ENCODE measurements at regions not wholly inside any gene's neighbourhood (a gene's known extent, or its start where the extent isn't known, plus 50 kb on each side); places are given as distances from the start of the nearest gene placed in this dataset.

GRCh38 chr13:68064001-68064770, 834.0 kb upstream of the PCDH9 start:
- DNase-seq, result no peak
- Histone ChIP-seq H3K36me3 (ENCODE audit: control insufficient read depth, insufficient read depth, low read length) (no peaks in the 10 kb centered on the region), H3K27ac (ENCODE audit: low read length) (no peak overlapping the region), H3K9me3 (ENCODE audit: control insufficient read depth, insufficient read depth, low read length) (no peaks in the 10 kb centered on the region), H3K4me3 (ENCODE audit: low read length) (no peak overlapping the region), H3K27me3 (ENCODE audit: control insufficient read depth, insufficient read depth, low read length) (no peaks in the 10 kb centered on the region), H3K4me1 (ENCODE audit: control insufficient read depth, insufficient read depth, low read length) (no peaks in the 10 kb centered on the region)
- ATAC-seq, result no peak
- intact Hi-C loops (cut with micrococcal nuclease), result no loop called here
- Mint-ChIP-seq H3K36me3 (no peaks in the 10 kb centered on the region), H3K4me1 (no peaks in the 10 kb centered on the region), H3K27ac (no peak overlapping the region), H3K9me3 (peaks cover 7 to 12% of the 10 kb centered on the region in 2 donors), H3K27me3 (ENCODE audit: low read depth in 2 of 2) (no peaks in the 10 kb centered on the region), H3K4me3 (no peak overlapping the region)
- no peak for TF ChIP-seq CTCF (IDR thresholded peaks at IDR 0.05)
- WGBS (ENCODE audit: insufficient coverage), result 25% methylated on average over 3 of the region's 4 CpGs

DNA sequence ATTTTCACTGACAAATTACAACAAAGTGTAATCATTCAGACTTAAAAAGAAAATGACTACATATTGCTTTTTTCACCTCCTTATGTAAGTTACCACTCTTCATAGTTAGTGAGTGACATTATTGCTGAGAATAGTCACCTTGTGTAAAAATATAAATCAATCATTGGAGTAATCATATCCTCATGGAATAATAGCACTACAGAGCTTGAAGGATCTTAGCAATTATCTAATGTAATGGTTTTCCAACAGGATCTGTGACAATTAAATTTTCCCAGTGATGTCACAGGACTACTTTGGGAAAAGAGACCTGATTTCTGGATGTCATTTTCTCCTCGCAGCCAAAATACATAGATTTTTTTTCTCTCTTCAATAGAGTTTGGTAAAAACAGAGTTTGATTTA, 833.0 kb upstream of the PCDH9 start:
- Histone ChIP-seq H3K36me3 (ENCODE audit: control insufficient read depth, insufficient read depth, low read length) (no peaks in the 10 kb centered on the region), H3K9me3 (ENCODE audit: control insufficient read depth, insufficient read depth, low read length) (no peaks in the 10 kb centered on the region), H3K27me3 (ENCODE audit: control insufficient read depth, insufficient read depth, low read length) (no peaks in the 10 kb centered on the region), H3K27ac (ENCODE audit: low read length) (no peak overlapping the region), H3K4me1 (ENCODE audit: control insufficient read depth, insufficient read depth, low read length) (no peaks in the 10 kb centered on the region), H3K4me3 (ENCODE audit: low read length) (no peak overlapping the region)
- Mint-ChIP-seq H3K27ac (no peak overlapping the region), H3K36me3 (no peaks in the 10 kb centered on the region), H3K27me3 (ENCODE audit: low read depth in 2 of 2) (no peaks in the 10 kb centered on the region), H3K9me3 (peaks cover 3 to 5% of the 10 kb centered on the region in 2 donors), H3K4me3 (no peak overlapping the region), H3K4me1 (no peaks in the 10 kb centered on the region)
- ATAC-seq (no peak), DNase-seq (no peak)
- intact Hi-C loops (cut with micrococcal nuclease), result no loop called here
- no peak for TF ChIP-seq CTCF (IDR thresholded peaks at IDR 0.05)
- no CpG with 5 or more reads among the region's 1 CpG for WGBS (ENCODE audit: insufficient coverage)

DNA sequence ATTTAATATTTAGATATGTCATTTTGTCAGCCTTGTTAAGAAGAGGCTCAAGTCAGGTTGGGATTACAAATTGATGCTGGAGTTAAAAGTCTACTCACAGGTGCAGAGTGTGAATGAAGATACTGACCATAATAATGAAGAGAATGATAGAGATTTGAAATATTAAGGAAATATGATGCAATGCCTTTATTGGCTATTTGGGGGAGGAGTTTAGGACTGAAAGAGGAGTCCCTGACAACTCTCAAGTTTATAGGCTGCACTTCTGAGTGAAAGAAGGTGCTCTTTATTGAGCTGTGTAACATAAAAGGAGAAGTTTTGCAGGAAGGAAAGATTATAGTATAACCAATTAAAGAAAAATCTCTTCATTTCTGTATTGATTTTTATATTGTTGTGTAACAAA, 827.7 kb upstream of the PCDH9 start:
- peaks cover 8 to 9% of the 10 kb centered on the region in 2 donors for H3K9me3 Mint-ChIP-seq
- no peak overlapping the region for H3K4me3 Mint-ChIP-seq
- Histone ChIP-seq H3K4me1 (ENCODE audit: control insufficient read depth, insufficient read depth, low read length) (no peaks in the 10 kb centered on the region), H3K4me3 (ENCODE audit: low read length) (no peak overlapping the region), H3K27me3 (ENCODE audit: control insufficient read depth, insufficient read depth, low read length) (no peaks in the 10 kb centered on the region), H3K27ac (ENCODE audit: low read length) (no peak overlapping the region), H3K9me3 (ENCODE audit: control insufficient read depth, insufficient read depth, low read length) (peaks cover 6% of the 10 kb centered on the region), H3K36me3 (ENCODE audit: control insufficient read depth, insufficient read depth, low read length) (no peaks in the 10 kb centered on the region)
- no peak for ATAC-seq
- TF ChIP-seq CTCF (IDR thresholded peaks at IDR 0.05), result no peak
- DNase-seq, result no peak
- H3K4me1 Mint-ChIP-seq, result no peaks in the 10 kb centered on the region
- no peak overlapping the region for H3K27ac Mint-ChIP-seq
- intact Hi-C loops (cut with micrococcal nuclease), result no loop called here
- H3K36me3 Mint-ChIP-seq, result no peaks in the 10 kb centered on the region
- H3K27me3 Mint-ChIP-seq (ENCODE audit: low read depth in 2 of 2), result no peaks in the 10 kb centered on the region

Measured in natural killer cell (primary cell).